ENCODE measurements at regions not wholly inside any gene's neighbourhood (a gene's known extent, or its start where the extent isn't known, plus 50 kb on each side); places are given as distances from the start of the nearest gene placed in this dataset.

GRCh38 chr9:24901319-24901718 lies 355.6 kb upstream of the IZUMO3 start:
- no peaks in the 10 kb centered on the region for H3K9me3 ChIP-seq (ENCODE audit: low read depth, low read length, poor library complexity, severe bottlenecking)
- H3K4me1 ChIP-seq (ENCODE audit: insufficient read depth, low read length, poor library complexity, severe bottlenecking): no peaks in the 10 kb centered on the region
- POLR2A ChIA-PET (ENCODE audit: low non-redundant PET): no interaction called here
- DNase-seq (ENCODE audit: low spot score): no peak
- no TSS peak for BruUV-seq (replicated peaks)
- CTCF ChIA-PET: no interaction called here
- no peak overlapping the region for H3K4me3 ChIP-seq (ENCODE audit: low read depth, low read length, poor library complexity, severe bottlenecking)
- TF ChIP-seq EZH2 (IDR thresholded peaks at IDR 0.05; ENCODE audit: borderline replicate concordance, low read depth, low read length, poor library complexity, severe bottlenecking) (no peak), CTCF (conservative IDR thresholded peaks at IDR 0.05; ENCODE audit: low read depth, low read length) (no peak)
- no peaks in the 10 kb centered on the region for H3K36me3 ChIP-seq (ENCODE audit: insufficient read depth, low read length, poor library complexity, severe bottlenecking)
- no peaks in the 10 kb centered on the region for H3K27me3 ChIP-seq (replicated peaks; ENCODE audit: insufficient read depth, low read depth, low read length, poor library complexity)
- no peak overlapping the region for H3K27ac ChIP-seq (ENCODE audit: low read depth, low read length, poor library complexity, severe bottlenecking)
- intact Hi-C loops (cut with micrococcal nuclease; ENCODE audit: unreplicated experiment): no loop called here

GRCh38 chr9:24900179-24900578 lies 354.5 kb upstream of the IZUMO3 start:
- no TSS peak for BruUV-seq (replicated peaks)

GRCh38 chr9:24899463-24899862 lies 353.8 kb upstream of the IZUMO3 start:
- no peaks in the 10 kb centered on the region for H3K4me1 ChIP-seq (ENCODE audit: insufficient read depth, low read length, poor library complexity, severe bottlenecking)
- no peaks in the 10 kb centered on the region for H3K9me3 ChIP-seq (ENCODE audit: low read depth, low read length, poor library complexity, severe bottlenecking)
- H3K36me3 ChIP-seq (ENCODE audit: insufficient read depth, low read length, poor library complexity, severe bottlenecking): no peaks in the 10 kb centered on the region
- DNase-seq (ENCODE audit: low spot score): peak; percentile 38
- intact Hi-C loops (cut with micrococcal nuclease; ENCODE audit: unreplicated experiment): no loop called here
- POLR2A ChIA-PET (ENCODE audit: low non-redundant PET): no interaction called here
- TF ChIP-seq CTCF (conservative IDR thresholded peaks at IDR 0.05; ENCODE audit: low read depth, low read length) (no peak), EZH2 (IDR thresholded peaks at IDR 0.05; ENCODE audit: borderline replicate concordance, low read depth, low read length, poor library complexity, severe bottlenecking) (no peak)
- no peak overlapping the region for H3K27ac ChIP-seq (ENCODE audit: low read depth, low read length, poor library complexity, severe bottlenecking)
- H3K27me3 ChIP-seq (replicated peaks; ENCODE audit: insufficient read depth, low read depth, low read length, poor library complexity): no peaks in the 10 kb centered on the region
- CTCF ChIA-PET: no interaction called here
- BruUV-seq (replicated peaks): no TSS peak
- no peak overlapping the region for H3K4me3 ChIP-seq (ENCODE audit: low read depth, low read length, poor library complexity, severe bottlenecking)

More at GRCh38 chr9:24900179-24900578, 354.5 kb upstream of the IZUMO3 start:
- ChIA-PET CTCF (no interaction called here), POLR2A (ENCODE audit: low non-redundant PET) (no interaction called here)
- Histone ChIP-seq H3K4me1 (ENCODE audit: insufficient read depth, low read length, poor library complexity, severe bottlenecking) (no peaks in the 10 kb centered on the region), H3K27me3 (replicated peaks; ENCODE audit: insufficient read depth, low read depth, low read length, poor library complexity) (no peaks in the 10 kb centered on the region), H3K36me3 (ENCODE audit: insufficient read depth, low read length, poor library complexity, severe bottlenecking) (no peaks in the 10 kb centered on the region), H3K27ac (ENCODE audit: low read depth, low read length, poor library complexity, severe bottlenecking) (no peak overlapping the region), H3K4me3 (ENCODE audit: low read depth, low read length, poor library complexity, severe bottlenecking) (no peak overlapping the region), H3K9me3 (ENCODE audit: low read depth, low read length, poor library complexity, severe bottlenecking) (no peaks in the 10 kb centered on the region)
- TF ChIP-seq CTCF (conservative IDR thresholded peaks at IDR 0.05; ENCODE audit: low read depth, low read length) (no peak), EZH2 (IDR thresholded peaks at IDR 0.05; ENCODE audit: borderline replicate concordance, low read depth, low read length, poor library complexity, severe bottlenecking) (no peak)
- intact Hi-C loops (cut with micrococcal nuclease; ENCODE audit: unreplicated experiment): no loop called here
- DNase-seq (ENCODE audit: low spot score): no peak

All from A673 (cell line).